GM12878 (cell line): ENCODE measurements at regions not wholly inside any gene's neighbourhood (a gene's known extent, or its start where the extent isn't known, plus 50 kb on each side); places are given as distances from the start of the nearest gene placed in this dataset.

Experiments
- ATAC-seq: fragments of 200-7000 bp; cut with Tn5 transposase; 3 replicates; pipeline ENCODE4 v1.9.1; 2020; ENCODE audit warnings: mild to moderate bottlenecking, moderate library complexity
- BruUV-seq: library from RNA; stranded (reverse); fragments of 400-500 nt; replicated peaks from 2 replicates; lab custom pipeline; 2021; lab: Mats Ljungman, UMichigan
- CTCF ChIA-PET: fragments of 300-600 bp; sonication (Branson Sonifier 250); formaldehyde crosslinking; extraction: SDS; loops from one replicate; lab custom pipeline; 2021; ENCODE audit warnings: inconsistent platforms; lab: Yijun Ruan, JAX
- POLR2A ChIA-PET: fragments of 350-600 bp; formaldehyde crosslinking; extraction: SDS; loops from one replicate; lab custom pipeline; 2021; ENCODE audit warnings: inconsistent platforms; lab: Charles Lee
- RAD21 ChIA-PET: fragments of 300-600 bp; sonication (Branson Sonifier 250); formaldehyde crosslinking; loops from one replicate; lab custom pipeline; 2023; ENCODE audit warnings: antibody characterized with exemption; ENCODE audit not compliant: unreplicated experiment; lab: Charles Lee
- SMC1A ChIA-PET: fragments of 300-600 bp; sonication (Branson Sonifier 250); formaldehyde crosslinking; loops from one replicate; lab custom pipeline; 2023; ENCODE audit not compliant: unreplicated experiment, uncharacterized antibody; lab: Charles Lee
- DNase-seq: peaks from one replicate; pipeline ENCODE4 v3.0.0-alpha.2; 2011; ENCODE audit warnings: low read depth, low spot score
- FAIRE-seq: peaks from 3 replicates; lab custom pipeline; 2011; peaks lifted over from hg19 to GRCh38; lab: Jason Lieb, UNC
- H2AFZ ChIP-seq: 2 replicates; pipeline ENCODE4 v1.6.0; 2011; ENCODE audit warnings: low read depth, low read length, control low read depth; ENCODE audit not compliant: control insufficient read depth
- H3K27ac ChIP-seq: 2 replicates; pipeline ENCODE4 v1.5.1; 2011; ENCODE audit warnings: control low read depth; ENCODE audit not compliant: control insufficient read depth, insufficient read depth
- H3K27me3 ChIP-seq, 2 experiments: replicated peaks in 1 of 2; 2 replicates each; pipeline versions ENCODE4 v1.6.0 to v1.6.1; 2011; ENCODE audit warnings: low read length in 1 of 2; ENCODE audit not compliant: control insufficient read depth in 2 of 2, insufficient read depth in 2 of 2
- H3K36me3 ChIP-seq, 2 experiments: 2 replicates each; pipeline ENCODE4 v1.5.1; 2011; ENCODE audit warnings: low read length in 1 of 2; ENCODE audit not compliant: control insufficient read depth in 2 of 2, insufficient read depth in 2 of 2
- H3K4me1 ChIP-seq: 2 replicates; pipeline ENCODE4 v1.6.1; 2011; ENCODE audit warnings: mild to moderate bottlenecking, low read length, moderate library complexity, mixed read lengths; ENCODE audit not compliant: control insufficient read depth, insufficient read depth
- H3K4me2 ChIP-seq: 2 replicates; pipeline ENCODE4 v1.6.0; 2011; ENCODE audit warnings: control low read depth; ENCODE audit not compliant: control insufficient read depth, insufficient read depth
- H3K4me3 ChIP-seq: fragments of 200-600 bp; sonication (generic); 2 replicates; pipeline ENCODE4 v1.5.1; 2016
- H3K79me2 ChIP-seq: 2 replicates; pipeline ENCODE4 v1.6.0; 2011; ENCODE audit warnings: low read length; ENCODE audit not compliant: control insufficient read depth, insufficient read depth
- H3K9ac ChIP-seq: 2 replicates; pipeline ENCODE4 v1.8.0; 2011; ENCODE audit warnings: low read length, control low read depth, mixed read lengths; ENCODE audit not compliant: control insufficient read depth, insufficient read depth
- H3K9me3 ChIP-seq: replicated peaks from 3 replicates; pipeline ENCODE4 v1.5.1; 2011; ENCODE audit warnings: mild to moderate bottlenecking, low read length; ENCODE audit not compliant: control insufficient read depth, insufficient read depth
- H4K20me1 ChIP-seq: 2 replicates; pipeline ENCODE4 v1.6.0; 2011; ENCODE audit not compliant: control insufficient read depth, insufficient read depth
- CBX3 ChIP-seq: fragments of 200-600 bp; sonication (generic); IDR thresholded peaks from 2 replicates; pipeline ENCODE4 v1.6.1; 2016; ENCODE audit warnings: low read depth, borderline replicate concordance
- CHD1 ChIP-seq: IDR thresholded peaks from 2 replicates; pipeline ENCODE4 v1.6.1; 2012; ENCODE audit warnings: low read depth, low read length, improper control_type of control experiment
- HDAC2 ChIP-seq: fragments of 200-600 bp; sonication (generic); IDR thresholded peaks from 2 replicates; pipeline ENCODE4 v1.6.1; 2017
- IRF3 ChIP-seq: fragments of 450-650 bp; IDR thresholded peaks from 2 replicates; pipeline ENCODE4 v1.6.1; 2014; ENCODE audit warnings: mild to moderate bottlenecking
- MYB ChIP-seq: fragments of 150-350 bp; IDR thresholded peaks from 2 replicates; pipeline ENCODE4 v1.6.1; 2014; ENCODE audit warnings: mild to moderate bottlenecking, low read depth, low read length, borderline replicate concordance
- NFYB ChIP-seq: IDR thresholded peaks from 2 replicates; pipeline ENCODE4 v1.6.1; 2011; ENCODE audit warnings: low read depth, mild to moderate bottlenecking, low read length, improper control_type of control experiment, moderate library complexity; ENCODE audit not compliant: insufficient read depth
- TBL1XR1 ChIP-seq: IDR thresholded peaks from 2 replicates; pipeline ENCODE4 v1.6.1; 2012; ENCODE audit warnings: low read depth, low read length, improper control_type of control experiment
- ZBTB40 ChIP-seq: fragments of 450-650 bp; IDR thresholded peaks from 2 replicates; pipeline ENCODE4 v1.6.1; 2016; ENCODE audit warnings: mild to moderate bottlenecking, moderate library complexity, borderline replicate concordance
- ZNF207 ChIP-seq: fragments of 450-650 bp; IDR thresholded peaks from 2 replicates; pipeline ENCODE4 v1.6.1; 2014; ENCODE audit warnings: antibody characterized with exemption, mild to moderate bottlenecking, borderline replicate concordance
- ZNF687 ChIP-seq: fragments of 450-650 bp; IDR thresholded peaks from 2 replicates; pipeline ENCODE4 v1.6.1; 2017; ENCODE audit warnings: mild to moderate bottlenecking, moderate library complexity
- WGBS: methylation state at CpG from one replicate; pipeline ENCODE4 v1.1.6; 2016; ENCODE audit warnings: low lambda C conversion rate; ENCODE audit not compliant: insufficient replicate concordance, insufficient coverage; ENCODE audit errors: missing lambda C conversion rate; 5-methylcytosine and 5-hydroxymethylcytosine counted together
- in situ Hi-C: fragments of 300-500 bp; cut with MboI; formaldehyde crosslinking; loops from 9 replicates; pipeline ENCODE4 v1.14.3; 2018; ENCODE audit warnings: mixed read lengths
- intact Hi-C: fragments of 100-400 bp; cut with micrococcal nuclease; formaldehyde crosslinking; loops from one replicate; pipeline ENCODE4 v1.14.2; 2022; ENCODE audit not compliant: unreplicated experiment
- TF ChIP-seq, protein P1 (sequence below): fragments of 450-650 bp; IDR thresholded peaks from 2 replicates; pipeline ENCODE4 v1.6.1; 2018; ENCODE audit warnings: borderline replicate concordance, mild to moderate bottlenecking; ENCODE audit not compliant: partially characterized antibody

GRCh38 chr3:106338582-106339214 lies 469.9 kb upstream of the CBLB start:
- in situ Hi-C loops = no loop called here
- WGBS = 96% methylated on average over 5 of the region's 5 CpGs
- H3K27me3 ChIP-seq = no peaks in the 10 kb centered on the region
- ATAC-seq (no peak), FAIRE-seq (no peak), DNase-seq (no peak)
- no peak overlapping the region for H3K4me3 ChIP-seq
- SMC1A ChIA-PET = no interaction called here
- TF ChIP-seq CBX3 = no peak
- no peak for TF ChIP-seq ZNF687
- TF ChIP-seq TBL1XR1 = no peak
- TF ChIP-seq, protein P1, sequence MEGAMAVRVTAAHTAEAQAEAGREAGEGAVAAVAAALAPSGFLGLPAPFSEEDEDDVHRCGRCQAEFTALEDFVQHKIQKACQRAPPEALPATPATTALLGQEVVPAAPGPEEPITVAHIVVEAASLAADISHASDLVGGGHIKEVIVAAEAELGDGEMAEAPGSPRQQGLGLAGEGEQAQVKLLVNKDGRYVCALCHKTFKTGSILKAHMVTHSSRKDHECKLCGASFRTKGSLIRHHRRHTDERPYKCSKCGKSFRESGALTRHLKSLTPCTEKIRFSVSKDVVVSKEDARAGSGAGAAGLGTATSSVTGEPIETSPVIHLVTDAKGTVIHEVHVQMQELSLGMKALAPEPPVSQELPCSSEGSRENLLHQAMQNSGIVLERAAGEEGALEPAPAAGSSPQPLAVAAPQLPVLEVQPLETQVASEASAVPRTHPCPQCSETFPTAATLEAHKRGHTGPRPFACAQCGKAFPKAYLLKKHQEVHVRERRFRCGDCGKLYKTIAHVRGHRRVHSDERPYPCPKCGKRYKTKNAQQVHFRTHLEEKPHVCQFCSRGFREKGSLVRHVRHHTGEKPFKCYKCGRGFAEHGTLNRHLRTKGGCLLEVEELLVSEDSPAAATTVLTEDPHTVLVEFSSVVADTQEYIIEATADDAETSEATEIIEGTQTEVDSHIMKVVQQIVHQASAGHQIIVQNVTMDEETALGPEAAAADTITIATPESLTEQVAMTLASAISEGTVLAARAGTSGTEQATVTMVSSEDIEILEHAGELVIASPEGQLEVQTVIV = no peak
- no peak for TF ChIP-seq HDAC2
- TF ChIP-seq IRF3 = no peak
- TF ChIP-seq ZBTB40 = no peak
- no peak for TF ChIP-seq ZNF207
- TF ChIP-seq CHD1 = no peak
- no peak for TF ChIP-seq NFYB
- TF ChIP-seq MYB = no peak
- no peak overlapping the region for H2AFZ ChIP-seq
- BruUV-seq = no TSS peak
- H3K4me2 ChIP-seq = no peak overlapping the region
- H3K36me3 ChIP-seq = no peaks in the 10 kb centered on the region
- no peaks in the 10 kb centered on the region for H3K79me2 ChIP-seq
- peaks cover 5% of the 10 kb centered on the region; the same call in 1 of the 2 replicates for H3K4me1 ChIP-seq
- intact Hi-C loops = loop anchor here (10.0 kb wide), 1 partner anchor 154 kb away; no protein-coding TSS in a partner anchor
- POLR2A ChIA-PET = no interaction called here
- CTCF ChIA-PET = interaction anchor here (0.7 kb wide), 1 partner anchor 23 kb away, joined by 3 read pairs; no protein-coding TSS in a partner anchor
- no peak overlapping the region for H3K9ac ChIP-seq
- no peaks in the 10 kb centered on the region for H4K20me1 ChIP-seq
- RAD21 ChIA-PET = no interaction called here
- no peak overlapping the region for H3K27ac ChIP-seq
- no peaks in the 10 kb centered on the region; the same call in 1 of the 3 replicates for H3K9me3 ChIP-seq
